HepG2 (cell line): ENCODE measurements at regions not wholly inside any gene's neighbourhood (a gene's known extent, or its start where the extent isn't known, plus 50 kb on each side); places are given as distances from the start of the nearest gene placed in this dataset.

ENCODE experiments used
- ATAC-seq: fragments of 200-7000 bp; cut with Tn5 transposase; 3 replicates; pipeline ENCODE4 v1.9.1; 2020; ENCODE audit warnings: mild to moderate bottlenecking, moderate library complexity
- BruUV-seq: library from RNA; stranded (reverse); fragments of 400-500 nt; replicated peaks from 2 replicates; lab custom pipeline; 2021; lab: Mats Ljungman, UMichigan
- CTCF ChIA-PET: fragments of 300-600 bp; formaldehyde crosslinking; extraction: SDS; loops from one replicate; lab custom pipeline; 2021; ENCODE audit warnings: low total read pairs, inconsistent platforms, low intra/inter-chr PET ratio; lab: Yijun Ruan, JAX
- POLR2A ChIA-PET: fragments of 350-600 bp; sonication (Branson Sonifier 250); formaldehyde crosslinking; loops from one replicate; lab custom pipeline; 2020; ENCODE audit warnings: antibody characterized with exemption, inconsistent platforms; lab: Yijun Ruan, JAX
- DNase-seq: peaks from one replicate; pipeline ENCODE4 v3.0.0-alpha.2; 2015; ENCODE audit warnings: low spot score
- FAIRE-seq: peaks from 3 replicates; lab custom pipeline; 2011; peaks lifted over from hg19 to GRCh38; lab: Jason Lieb, UNC
- H2AFZ ChIP-seq: one replicate; pipeline ENCODE4 v1.6.1; 2011; ENCODE audit warnings: low read length, inconsistent platforms
- H3K27ac ChIP-seq: fragments of 300-600 bp; 3 replicates; pipeline ENCODE4 v1.8.0; 2011; ENCODE audit warnings: mixed run types, mild to moderate bottlenecking, mixed read lengths, low read length, inconsistent platforms; ENCODE audit not compliant: insufficient read depth; ENCODE audit errors: extremely low read length
- H3K27me3 ChIP-seq, 2 experiments: fragments of 200-600 bp in 1 of 2; 2 replicates in 1 of 2; 3 replicates in 1 of 2; pipeline versions ENCODE4 v1.6.0 to v1.8.0; 2011; ENCODE audit warnings: low read length in 2 of 2, mild to moderate bottlenecking in 2 of 2, moderate library complexity in 2 of 2, inconsistent platforms in 1 of 2; ENCODE audit not compliant: insufficient read depth in 2 of 2, control insufficient read depth in 1 of 2
- H3K36me3 ChIP-seq, 2 experiments: fragments of 200-600 bp in 1 of 2; replicated peaks in 1 of 2; 2 replicates in 1 of 2; 3 replicates in 1 of 2; pipeline versions ENCODE4 v1.5.1 to v1.8.0; 2011; ENCODE audit warnings: low read length in 2 of 2, inconsistent platforms in 1 of 2; ENCODE audit not compliant: insufficient read depth in 2 of 2, control insufficient read depth in 1 of 2
- H3K4me1 ChIP-seq: 2 replicates; pipeline ENCODE4 v1.5.1; 2012; ENCODE audit warnings: low read length, inconsistent platforms; ENCODE audit not compliant: insufficient read depth
- H3K4me2 ChIP-seq: 2 replicates; pipeline ENCODE4 v1.6.0; 2011; ENCODE audit warnings: low read depth, low read length, inconsistent platforms
- H3K4me3 ChIP-seq, 3 experiments: fragments of 200-600 bp in 1 of 3; sonication (generic), shearing (Covaris generic) in 1 of 3; replicated peaks in 1 of 3; 2 replicates each; pipeline ENCODE4 v1.5.1; 2011 to 2016; ENCODE audit warnings: low read length in 3 of 3, inconsistent platforms in 2 of 3, low read depth in 2 of 3, mild to moderate bottlenecking in 2 of 3, control low read depth in 1 of 3, mixed read lengths in 1 of 3; ENCODE audit not compliant: insufficient read depth in 1 of 3
- H3K79me2 ChIP-seq: one replicate; pipeline ENCODE4 v1.6.1; 2011; ENCODE audit warnings: low read length, inconsistent platforms; ENCODE audit not compliant: insufficient read depth
- H3K9ac ChIP-seq: 2 replicates; pipeline ENCODE4 v1.6.0; 2011; ENCODE audit warnings: mild to moderate bottlenecking, low read depth, low read length, inconsistent platforms; ENCODE audit not compliant: insufficient read depth
- H3K9me3 ChIP-seq: 2 replicates; pipeline ENCODE4 v1.5.1; 2012; ENCODE audit warnings: mild to moderate bottlenecking, low read length
- H4K20me1 ChIP-seq: 2 replicates; pipeline ENCODE4 v1.6.0; 2011; ENCODE audit warnings: inconsistent platforms, mild to moderate bottlenecking, low read length, moderate library complexity; ENCODE audit not compliant: insufficient read depth
- GABPA ChIP-seq, 2 experiments: IDR thresholded peaks; 2 replicates each; pipeline ENCODE4 v1.6.1; 2011 to 2016; ENCODE audit warnings: low read depth in 2 of 2, low read length in 1 of 2, missing biosample characterization in 1 of 2, missing genetic modification characterization in 1 of 2
- SATB2 ChIP-seq: sonication (generic); formaldehyde crosslinking; IDR thresholded peaks from 2 replicates; pipeline ENCODE4 v1.5.0; 2020; ENCODE audit warnings: missing genetic modification reagents
- ZHX2 ChIP-seq, 2 experiments: sonication (generic) in 1 of 2; formaldehyde crosslinking in 1 of 2; IDR thresholded peaks; 2 replicates each; pipeline versions ENCODE4 v1.6.1 to v1.9.0; 2014 to 2022; ENCODE audit warnings: antibody characterized with exemption in 1 of 2, borderline replicate concordance in 1 of 2, inconsistent platforms in 1 of 2, low read depth in 1 of 2, missing genetic modification reagents in 1 of 2
- ZNF230 ChIP-seq: sonication (generic); formaldehyde crosslinking; IDR thresholded peaks from 2 replicates; pipeline ENCODE4 v1.4.0; 2020; ENCODE audit warnings: mild to moderate bottlenecking, missing genetic modification reagents
- ZNF382 ChIP-seq: sonication (generic); formaldehyde crosslinking; IDR thresholded peaks from 2 replicates; pipeline ENCODE4 v1.5.0; 2020; ENCODE audit warnings: missing genetic modification reagents, mild to moderate bottlenecking, borderline replicate concordance
- ZNF574 ChIP-seq: sonication (generic); formaldehyde crosslinking; IDR thresholded peaks from 2 replicates; pipeline ENCODE4 v1.4.0; 2020; ENCODE audit warnings: missing genetic modification reagents
- WGBS: methylation state at CpG from one replicate; pipeline ENCODE4 v1.1.6; 2017; ENCODE audit warnings: low lambda C conversion rate; 5-methylcytosine and 5-hydroxymethylcytosine counted together
- in situ Hi-C: cut with HindIII; loops from 2 replicates; pipeline ENCODE4 v1.10.0; 2017; ENCODE audit warnings: low pct_unique_long_range_greater_than_20kb; ENCODE audit not compliant: extremely low pct_ligation_motif_present
- intact Hi-C: fragments of 100-400 bp; cut with micrococcal nuclease; formaldehyde crosslinking; loops from one replicate; pipeline ENCODE4 v1.10.0; 2022; ENCODE audit not compliant: unreplicated experiment

GRCh38 chr10:130493446-130494145, 357.4 kb downstream of the GLRX3 start:
- Histone ChIP-seq H4K20me1 (no peaks in the 10 kb centered on the region), H3K36me3 (no peaks in the 10 kb centered on the region), H3K4me1 (no peaks in the 10 kb centered on the region), H3K4me2 (no peak overlapping the region), H2AFZ (no peak overlapping the region), H3K9me3 (no peaks in the 10 kb centered on the region), H3K4me3 (no peak overlapping the region), H3K79me2 (no peaks in the 10 kb centered on the region), H3K9ac (no peak overlapping the region), H3K27ac (no peak overlapping the region), H3K27me3 (peaks cover 0 to 5% of the 10 kb centered on the region in 2 experiments; a peak in 2 of 5 replicates)
- no TSS peak for BruUV-seq
- ATAC-seq, result no peak
- TF ChIP-seq GABPA (IDR thresholded peaks at IDR 0.05; ENCODE audit: low read depth, low read length), result no peak
- no peak for TF ChIP-seq GABPA (CRISPR knock-in tag; IDR thresholded peaks at IDR 0.05; ENCODE audit: low read depth)
- TF ChIP-seq ZNF230, result no peak
- TF ChIP-seq ZNF382 (CRISPR knock-in tag), result no peak
- TF ChIP-seq SATB2, result no peak
- no peak for TF ChIP-seq ZHX2 (IDR thresholded peaks at IDR 0.05; ENCODE audit: low read depth)
- no peak for TF ChIP-seq ZHX2 (CRISPR knock-in tag; IDR thresholded peaks at IDR 0.05; ENCODE audit: borderline replicate concordance)
- TF ChIP-seq ZNF574 (CRISPR knock-in tag), result no peak
- DNase-seq, result no peak
- intact Hi-C loops, result no loop called here
- FAIRE-seq, result no peak
- in situ Hi-C loops, result no loop called here
- 23% methylated on average over 19 of the region's 25 CpGs for WGBS
- ChIA-PET CTCF (no interaction called here), POLR2A (no interaction called here)
